ENCODE measurements at regions not wholly inside any gene's neighbourhood (a gene's known extent, or its start where the extent isn't known, plus 50 kb on each side); places are given as distances from the start of the nearest gene placed in this dataset.

DNA sequence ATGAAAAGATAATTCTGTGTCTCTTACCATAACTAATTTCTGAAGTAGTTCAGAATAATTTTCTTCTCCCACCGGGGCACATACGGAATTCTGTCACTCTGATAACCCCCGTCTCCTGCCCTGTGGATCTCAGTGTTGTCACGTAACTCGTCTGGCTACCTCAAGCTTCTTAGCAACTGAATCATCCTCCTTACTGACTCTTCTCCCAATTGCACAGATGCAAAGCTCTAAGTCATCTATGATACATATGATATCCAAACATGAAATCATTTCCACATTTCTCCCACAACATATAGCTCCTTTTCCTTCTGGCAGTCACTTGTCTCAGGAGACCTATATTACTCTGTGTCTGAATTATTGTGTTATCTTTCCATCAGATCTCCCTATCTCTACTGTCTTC, 1043.1 kb upstream of the TENM3 start:
- no peak for DNase-seq

DNA sequence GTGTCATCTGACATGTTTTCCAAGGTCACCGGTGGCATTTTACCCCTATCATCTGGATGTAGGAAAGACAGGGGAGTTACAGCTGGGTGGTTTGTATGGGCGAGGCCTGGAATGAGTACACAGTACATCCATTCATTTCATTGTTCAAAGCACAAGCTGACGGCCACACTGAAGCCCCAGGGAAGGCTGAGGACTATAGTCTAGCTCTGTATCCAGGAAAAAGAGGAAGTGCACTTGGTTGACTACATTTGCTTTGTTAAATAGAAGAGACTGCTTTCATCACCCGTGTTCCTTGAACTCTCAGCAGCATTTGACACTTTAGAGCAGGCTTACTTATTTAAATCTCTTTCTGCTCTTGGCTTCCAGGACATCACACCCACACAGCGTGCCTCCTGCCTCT, 1041.0 kb upstream of the TENM3 start:
- no peak for DNase-seq

DNA sequence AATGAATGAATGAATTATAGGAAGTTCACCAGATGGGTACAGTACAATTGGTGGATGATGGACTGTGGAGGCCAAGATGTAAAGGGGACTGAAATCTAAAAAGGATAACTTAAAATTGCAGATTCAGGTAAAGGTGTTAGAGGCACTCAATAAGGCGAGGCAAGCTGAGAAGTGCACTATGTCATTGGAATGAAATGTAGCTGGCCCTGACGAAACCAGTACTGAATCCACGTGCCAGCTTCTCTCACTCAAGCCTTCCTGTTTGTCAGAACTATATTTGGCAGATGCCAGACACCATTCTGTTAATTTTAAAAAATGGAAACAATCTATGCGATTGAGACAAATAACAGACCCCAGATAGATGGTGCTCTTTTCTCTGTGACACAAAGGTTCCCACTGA, 1039.1 kb upstream of the TENM3 start:
- no peak for DNase-seq

DNA sequence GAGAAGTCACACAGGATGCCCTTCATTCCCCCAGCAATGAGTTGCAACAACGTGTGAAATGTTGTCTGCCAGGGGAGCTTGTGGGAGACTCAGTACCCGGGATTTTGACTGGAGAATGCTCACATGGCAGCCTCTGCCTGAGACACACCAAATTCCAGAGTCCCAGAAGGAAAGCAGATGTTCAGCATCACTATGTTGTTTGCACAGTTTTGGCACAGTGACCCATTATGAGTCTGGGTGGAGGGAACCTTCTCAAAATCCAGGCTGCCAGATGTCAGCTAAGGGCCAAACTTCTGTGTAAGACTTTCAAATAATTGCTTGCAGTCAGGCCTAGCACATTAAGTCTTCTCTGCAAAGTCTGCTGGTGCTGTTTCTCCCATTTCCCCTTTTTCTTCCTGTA, 1029.7 kb upstream of the TENM3 start:
- DNase-seq: no peak

DNA sequence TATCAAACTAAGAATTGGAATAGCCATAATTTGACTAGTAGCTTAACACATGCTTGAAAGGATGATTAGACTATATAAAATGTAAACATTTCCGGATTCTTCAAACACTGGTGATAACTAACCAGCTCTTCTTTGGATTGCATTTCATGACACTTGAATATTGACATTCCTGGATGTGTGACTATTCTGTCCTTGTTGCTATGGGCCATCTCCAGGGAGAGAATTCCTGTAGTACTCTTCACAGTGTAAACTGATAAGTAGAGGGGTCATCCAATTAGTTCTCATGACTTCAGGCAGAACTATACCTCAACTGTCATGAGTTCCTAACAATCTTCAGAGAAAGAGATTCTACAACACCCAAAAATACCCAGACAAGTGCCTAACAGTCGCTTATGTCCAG, 1026.7 kb upstream of the TENM3 start:
- no peak for DNase-seq

DNA sequence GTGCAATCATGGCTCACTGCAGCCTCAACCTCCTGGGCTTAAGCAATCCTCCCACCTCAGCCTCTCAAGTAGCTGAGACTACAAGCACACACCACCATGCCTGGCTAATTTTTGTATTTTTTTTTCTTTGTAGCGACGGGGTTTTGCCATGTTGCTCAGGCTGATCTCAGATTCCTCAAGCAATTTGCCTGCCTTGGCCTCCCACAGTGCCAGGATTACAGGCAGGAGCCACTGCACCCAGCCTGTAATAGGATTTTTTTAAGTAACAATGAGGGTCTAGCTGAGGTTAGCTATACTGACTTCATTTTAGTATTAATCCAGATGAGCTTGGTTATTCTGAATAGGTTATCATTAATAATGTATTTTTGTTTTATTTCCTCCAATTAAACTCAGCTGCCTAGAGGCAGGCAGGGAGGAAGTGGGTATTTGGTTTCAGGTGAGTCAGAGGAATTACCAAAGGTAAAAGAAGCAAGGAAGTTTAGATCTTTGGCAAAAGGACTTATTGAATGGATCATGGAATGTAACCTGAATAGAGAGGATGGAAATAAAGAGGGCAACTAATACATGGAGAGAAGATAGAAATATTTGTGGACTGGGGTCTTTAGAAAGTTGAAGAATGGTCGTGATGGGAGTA, 1023.3 kb upstream of the TENM3 start:
- DNase-seq: no peak

DNA sequence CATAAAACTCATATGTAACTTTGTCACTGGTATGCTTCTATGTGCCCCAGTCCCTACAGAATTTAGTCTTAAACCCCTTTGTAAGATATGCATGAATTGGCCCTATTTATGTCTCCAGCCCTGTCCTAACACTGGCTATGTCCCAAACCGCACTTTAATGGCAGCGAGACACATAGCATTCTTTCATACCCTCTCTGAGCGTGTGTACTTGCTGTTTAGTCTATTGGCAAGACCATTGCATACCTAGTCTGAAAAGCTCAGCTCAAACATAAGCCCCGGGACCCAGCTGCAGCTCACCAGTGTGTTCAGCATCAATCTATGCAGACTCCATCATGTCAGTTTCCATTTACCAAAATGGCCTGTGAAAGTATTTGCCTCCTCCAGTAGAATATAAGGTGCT, 1018.4 kb upstream of the TENM3 start:
- no peak for DNase-seq

DNA sequence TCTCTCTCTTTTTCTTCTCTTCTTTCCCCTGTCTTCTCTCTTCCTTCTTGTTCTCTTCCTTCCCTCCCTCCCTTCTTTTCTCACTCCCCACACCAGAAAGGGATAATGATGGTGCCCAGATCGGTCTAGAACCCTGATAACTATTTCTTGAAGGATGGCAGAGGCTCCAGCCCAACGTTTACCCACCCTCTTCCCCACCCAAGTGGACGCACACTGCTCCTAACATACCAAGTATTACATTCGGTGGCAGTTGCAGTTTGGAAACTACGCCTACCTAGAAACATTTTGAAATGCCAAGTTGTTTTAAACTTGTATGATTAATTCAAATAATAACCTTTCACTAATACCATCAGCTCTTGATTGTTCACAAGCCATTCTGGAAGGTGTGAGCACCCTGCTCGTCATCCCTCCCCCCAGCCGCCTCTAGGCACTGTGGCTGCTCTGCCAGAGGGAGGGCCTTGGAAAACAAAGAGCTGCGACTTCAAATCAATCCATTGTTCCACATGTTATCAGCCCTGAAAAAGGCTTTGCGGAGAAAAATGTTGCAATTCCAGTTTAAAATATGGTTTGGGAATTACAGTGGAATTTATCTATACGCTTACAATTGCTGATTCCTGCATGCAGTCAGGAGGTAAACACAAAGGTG, 1017.5 kb upstream of the TENM3 start:
- no peak for DNase-seq

DNA sequence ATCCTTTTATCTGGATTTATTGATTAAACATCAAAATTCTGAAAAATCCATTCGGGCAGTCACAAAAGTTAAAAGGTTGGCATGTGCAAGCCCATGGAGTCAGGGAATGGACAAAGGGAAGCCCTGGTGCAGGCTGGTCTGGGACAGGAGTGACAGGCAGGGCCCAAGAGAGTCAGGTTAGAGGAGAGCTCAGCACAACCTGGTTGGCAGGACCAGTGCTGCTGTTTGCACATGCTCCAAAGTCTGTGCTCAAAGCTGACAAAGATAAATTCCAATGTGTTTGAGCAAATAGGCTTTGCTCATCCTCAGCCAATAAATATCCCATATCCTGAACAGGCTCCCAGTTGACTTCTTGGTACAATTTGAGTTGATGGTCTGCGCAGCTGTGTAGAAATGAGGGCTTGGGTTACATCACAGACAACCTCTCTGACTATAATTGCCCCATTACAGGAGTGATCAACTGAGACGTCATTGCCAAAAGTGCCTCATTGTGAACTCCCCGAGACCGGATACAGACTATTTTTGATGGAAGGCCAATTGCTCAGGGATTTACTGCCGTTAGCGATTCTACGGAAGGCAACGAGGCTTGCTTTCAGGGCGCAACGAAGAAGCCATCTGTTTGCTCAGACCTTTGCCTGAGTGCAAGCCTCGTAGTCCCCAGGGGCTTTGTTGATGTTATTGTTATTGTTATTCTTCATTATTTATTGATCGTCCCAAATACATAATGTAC, 1008.1 kb upstream of the TENM3 start:
- no peak for DNase-seq

DNA sequence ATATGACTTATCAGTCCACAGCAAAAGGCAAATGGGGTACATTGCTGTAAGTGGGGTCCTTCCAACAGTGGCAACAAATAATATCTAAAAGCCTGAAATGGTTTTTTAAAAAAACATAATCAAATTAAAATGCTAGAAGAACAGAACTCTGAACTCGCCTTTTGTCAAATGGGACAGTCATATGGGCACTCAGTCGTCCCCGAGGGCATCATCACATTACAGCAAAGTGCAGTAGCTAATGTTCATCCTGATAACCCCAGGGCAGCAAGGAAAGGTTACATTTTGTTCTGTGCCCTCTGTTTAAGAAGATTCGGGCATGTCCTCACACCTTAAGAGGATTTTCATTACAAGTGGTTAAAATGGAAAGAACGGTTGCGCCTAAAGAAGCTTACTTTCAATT, 997.9 kb upstream of the TENM3 start:
- DNase-seq: no peak

DNA sequence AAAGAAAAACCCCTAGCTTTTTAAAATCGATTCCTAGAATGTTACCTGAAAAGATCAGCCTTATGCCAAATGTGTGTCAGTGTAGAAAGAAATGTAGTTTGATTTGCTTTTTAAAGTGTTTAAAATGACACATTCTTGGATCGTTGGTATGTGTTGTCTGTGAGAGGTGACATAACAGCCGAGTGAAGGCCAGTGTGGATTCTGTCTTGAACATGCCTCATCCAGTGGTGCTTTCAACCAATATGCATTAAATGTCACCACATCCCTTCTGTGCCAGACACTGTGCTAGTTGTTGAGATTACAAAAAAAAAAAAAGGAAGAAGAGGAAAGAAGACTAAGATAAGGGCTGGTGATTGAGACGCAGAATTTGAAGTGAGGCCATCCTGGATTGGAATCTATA, 994.2 kb upstream of the TENM3 start:
- DNase-seq: no peak

DNA sequence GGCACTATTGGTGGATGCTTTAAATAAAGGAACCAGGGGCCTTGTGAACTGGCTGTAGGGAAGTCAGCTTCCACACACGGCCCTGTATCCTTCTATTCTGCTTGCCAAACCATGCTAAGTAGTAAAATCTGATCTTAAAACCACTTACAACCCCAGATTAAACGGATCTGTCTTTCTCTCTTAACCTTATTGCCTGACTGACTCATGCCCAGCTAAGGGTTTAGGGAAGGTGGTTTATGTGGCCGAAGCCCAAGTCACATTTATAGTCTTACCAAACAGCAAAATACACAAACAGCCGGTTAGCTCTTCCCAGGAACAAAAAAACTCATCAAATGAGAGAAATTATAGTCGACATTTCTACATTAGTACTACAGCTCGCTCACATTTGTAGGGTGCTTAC, 988.4 kb upstream of the TENM3 start:
- DNase-seq: no peak

DNA sequence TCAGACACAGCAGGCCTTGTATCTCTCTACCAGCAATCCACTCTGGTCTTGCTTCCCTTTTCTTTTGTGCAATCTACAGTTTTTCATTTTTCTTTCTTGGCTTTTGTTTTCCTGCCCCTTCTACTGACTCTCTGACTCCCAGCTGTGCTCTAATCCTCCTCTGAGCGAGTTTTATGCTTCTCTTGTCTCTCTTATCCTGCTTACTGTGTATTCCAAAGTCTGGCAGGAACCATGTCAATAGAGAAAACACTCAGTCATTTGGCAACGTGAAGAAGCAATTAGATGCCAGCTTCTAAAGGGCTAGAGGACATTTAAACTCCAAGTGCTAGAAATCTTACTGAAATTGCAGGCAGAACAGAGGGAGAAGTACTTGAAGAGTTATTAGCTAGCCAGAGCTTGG, 984.6 kb upstream of the TENM3 start:
- no peak for DNase-seq

DNA sequence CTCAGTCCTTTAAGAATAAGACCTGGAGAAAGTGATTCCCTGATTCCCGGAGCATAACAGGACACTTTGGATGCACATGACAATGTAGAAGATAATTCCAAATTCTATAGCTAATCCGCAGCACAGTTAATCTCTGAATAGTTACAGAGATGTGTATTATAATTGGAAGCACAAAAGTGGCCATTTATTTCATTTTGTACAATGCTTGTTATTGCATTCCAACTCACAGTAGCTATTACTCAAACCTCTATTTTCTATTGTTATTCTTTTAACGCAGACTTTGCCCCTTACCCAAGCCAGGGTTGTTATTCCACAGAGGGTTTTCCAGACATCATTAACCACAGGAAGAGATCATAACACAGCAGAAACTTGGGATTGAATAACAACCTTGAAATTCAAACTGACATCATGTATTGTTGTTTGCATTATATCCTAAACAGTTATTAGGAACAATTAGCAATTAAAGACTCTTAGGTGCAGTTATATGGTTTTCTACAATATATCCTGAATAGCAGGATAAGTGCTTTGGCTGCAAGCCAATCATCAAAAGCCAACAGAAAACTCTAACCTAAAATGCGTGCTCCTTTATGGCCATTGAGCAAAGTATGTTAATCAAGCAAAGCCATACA, 984.0 kb upstream of the TENM3 start:
- DNase-seq: no peak

DNA sequence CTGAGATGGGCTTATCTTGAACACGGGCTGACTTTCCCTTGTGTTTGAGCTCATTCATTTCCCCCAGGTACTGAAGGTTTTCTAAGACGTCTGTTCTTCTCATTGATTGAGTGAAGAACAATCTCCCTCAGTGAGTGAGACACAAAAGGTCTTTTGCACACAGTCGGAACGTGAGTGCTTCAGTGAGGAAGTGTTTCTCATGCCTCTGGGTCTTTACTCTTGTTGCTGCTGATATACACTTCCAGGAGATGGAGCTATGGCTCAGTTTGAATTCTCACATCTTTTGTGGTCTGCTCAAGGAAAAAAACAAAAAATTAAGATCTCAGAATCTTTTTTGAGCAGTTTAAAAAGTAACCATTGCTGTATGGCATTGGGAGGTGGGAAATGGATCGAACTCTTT, 981.9 kb upstream of the TENM3 start:
- DNase-seq: no peak

DNA sequence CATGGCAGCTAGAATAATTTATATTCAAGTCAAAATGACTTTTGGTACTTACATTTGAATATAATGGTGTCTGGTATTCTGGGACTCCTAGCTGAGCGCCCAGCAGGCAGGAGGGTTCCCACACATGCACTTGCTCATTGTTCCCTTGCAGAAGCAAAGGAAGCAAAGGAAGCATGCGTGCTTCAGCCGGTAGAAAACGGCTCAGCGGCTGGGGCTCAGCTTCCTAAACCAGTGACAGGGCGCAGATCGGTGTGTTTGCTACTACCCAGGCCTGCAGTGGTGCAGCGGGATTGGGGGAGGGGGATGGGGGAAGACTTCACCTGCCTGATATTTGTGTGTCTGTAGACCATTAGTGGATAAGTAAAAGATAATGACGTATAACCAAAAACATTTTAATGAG, 978.3 kb upstream of the TENM3 start:
- no peak for DNase-seq

DNA sequence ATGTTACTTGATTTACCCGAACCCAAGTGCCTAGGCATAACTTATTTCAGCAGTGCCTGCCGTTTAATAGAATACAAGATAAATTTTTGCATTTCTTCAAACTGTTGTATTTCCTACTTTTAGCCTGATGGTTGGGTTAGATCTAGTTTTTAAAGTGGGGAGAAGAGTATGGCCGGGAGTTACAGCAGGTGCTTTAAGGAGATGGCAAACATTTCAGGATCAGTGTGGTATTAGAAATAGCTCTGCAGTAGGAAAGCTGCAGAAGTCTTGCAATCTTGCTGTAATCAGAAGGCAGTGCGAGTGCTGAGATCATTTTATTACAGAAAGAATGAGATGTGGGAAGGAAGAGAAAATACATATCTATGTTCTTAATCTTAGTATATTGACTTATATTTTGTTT, 977.8 kb upstream of the TENM3 start:
- no peak for DNase-seq

DNA sequence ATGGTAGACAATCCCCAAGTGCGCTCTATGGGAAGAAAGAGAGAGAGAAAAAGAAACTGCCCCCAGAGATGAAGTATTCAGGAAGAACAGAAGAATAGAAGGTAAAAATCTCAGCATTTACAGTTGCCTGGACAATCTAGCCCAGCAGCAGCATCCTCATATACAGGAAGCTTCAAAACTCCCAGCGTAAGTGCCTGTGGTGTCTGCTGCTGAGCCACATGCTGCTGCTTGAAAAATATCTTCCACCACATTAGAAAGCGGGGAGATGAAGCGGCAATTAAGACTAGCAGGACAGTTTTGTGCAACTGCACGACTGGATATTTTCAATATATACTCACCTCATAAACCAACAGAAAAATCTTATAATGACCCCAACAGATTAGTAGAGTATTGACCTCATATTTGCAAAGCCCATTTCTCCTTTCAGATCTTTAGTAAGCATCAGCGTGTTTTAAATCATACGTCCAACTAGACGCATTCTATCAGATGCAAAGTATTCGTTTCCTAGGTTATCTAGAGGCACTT, 972.0 kb upstream of the TENM3 start:
- no peak for DNase-seq

DNA sequence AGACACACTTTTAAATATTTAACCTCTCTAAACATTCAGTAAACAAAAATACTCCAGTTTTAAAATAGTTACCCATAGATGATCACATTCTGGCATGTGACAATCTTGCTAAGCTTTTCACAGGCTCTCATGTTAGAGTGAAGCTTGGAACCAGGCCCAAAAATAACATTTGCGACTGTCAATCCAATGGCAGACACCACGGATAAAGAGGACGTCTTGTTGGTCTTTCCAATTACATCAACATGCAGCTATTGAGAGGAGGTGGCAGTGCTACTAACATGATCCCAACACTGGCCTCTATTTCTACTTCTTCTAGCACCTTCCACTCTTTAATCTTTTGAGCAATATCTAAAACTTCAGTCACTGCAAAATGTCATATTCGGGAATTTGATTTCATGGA, 970.8 kb upstream of the TENM3 start:
- DNase-seq: no peak

DNA sequence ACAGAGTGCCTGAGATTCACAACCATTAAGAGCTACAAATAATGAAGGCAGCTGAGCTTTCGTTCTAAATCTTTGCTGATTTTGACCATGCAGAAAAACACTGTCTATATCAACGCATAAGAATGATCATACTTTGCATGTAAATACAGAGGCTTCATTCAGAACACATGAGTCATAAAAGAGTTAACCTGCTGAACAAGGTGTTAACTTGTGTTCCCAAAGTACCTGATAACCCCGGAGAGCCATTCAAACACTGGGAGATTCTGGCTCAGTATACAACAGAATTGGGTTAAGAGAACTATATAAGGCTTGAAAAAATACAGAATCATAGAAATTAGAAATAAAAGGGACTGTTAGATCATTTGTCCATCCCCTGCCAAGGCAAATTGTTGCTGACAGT, 964.3 kb upstream of the TENM3 start:
- DNase-seq: no peak

DNA sequence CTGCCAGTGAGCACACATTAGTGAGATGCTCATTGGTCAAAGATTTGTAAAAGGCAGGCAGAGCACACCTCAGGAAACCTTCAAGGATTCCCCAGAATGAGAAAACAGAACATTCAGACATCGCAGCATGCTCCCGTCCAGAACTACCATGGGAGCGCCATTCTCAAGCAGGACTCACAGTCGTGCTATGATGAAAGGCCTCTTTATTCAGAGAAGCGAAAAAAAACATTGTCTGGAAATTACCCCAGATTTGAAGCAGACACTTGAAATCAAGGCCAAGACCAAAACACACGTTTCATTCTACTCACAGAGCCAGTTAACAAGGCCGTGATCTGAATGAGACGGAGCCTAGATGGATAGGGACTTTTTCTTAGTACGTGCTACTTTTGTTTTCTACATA, 961.8 kb upstream of the TENM3 start:
- DNase-seq: no peak

DNA sequence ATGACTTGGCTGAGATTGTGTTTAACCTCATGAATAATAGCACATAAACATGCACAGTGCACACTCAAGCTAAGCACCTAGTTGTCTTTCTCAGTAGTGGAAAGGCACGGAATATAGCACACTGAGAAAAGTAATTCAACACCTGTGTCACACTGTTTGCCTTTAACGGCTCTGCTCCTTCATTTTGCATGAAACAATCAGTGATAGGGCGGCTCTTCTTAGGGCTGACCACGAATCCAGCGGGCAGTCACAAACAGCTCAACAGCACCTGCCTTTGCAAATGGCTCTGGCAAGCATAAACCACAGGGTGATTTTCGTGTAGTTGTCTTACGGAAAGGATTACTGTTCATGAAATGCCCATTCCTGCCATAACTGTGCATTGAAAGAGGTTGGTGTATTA, 954.0 kb upstream of the TENM3 start:
- no peak for DNase-seq

DNA sequence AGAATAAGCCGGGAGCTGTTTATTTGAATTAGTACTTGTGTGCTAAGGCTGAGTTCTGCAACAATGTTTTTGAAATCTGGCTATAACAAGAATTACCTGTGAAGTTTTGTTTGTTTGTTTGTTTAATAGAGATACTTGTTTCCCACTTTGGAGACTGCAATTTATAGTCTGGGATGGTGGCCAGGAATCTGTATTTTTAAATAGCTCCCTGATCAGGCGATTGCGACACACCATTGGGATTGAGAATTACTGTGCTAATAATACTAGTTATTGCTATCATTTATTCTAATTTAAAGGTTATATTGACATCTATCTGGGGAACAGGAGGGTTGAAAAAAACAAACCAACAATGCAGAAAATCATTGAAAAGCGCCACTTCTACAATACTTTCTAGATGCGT, 951.6 kb upstream of the TENM3 start:
- DNase-seq: no peak

DNA sequence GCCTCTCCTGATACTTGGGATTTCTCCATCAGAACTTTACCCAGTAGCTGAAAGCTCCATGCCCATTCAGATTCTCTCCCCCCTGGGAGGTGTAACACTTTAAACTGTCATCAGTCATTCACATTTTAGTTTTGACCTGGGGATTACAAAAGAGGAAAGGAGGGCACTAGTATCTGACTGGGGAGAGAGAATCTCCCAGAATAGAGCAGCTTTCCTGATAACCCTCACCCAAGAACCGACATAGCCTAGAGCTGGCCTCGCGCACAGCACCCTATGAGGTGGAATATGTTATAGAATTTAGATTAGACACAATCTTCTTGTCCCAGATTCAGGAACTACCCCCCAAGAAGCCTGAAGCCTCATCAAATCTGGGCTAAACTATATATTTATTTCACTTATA, 950.2 kb upstream of the TENM3 start:
- no peak for DNase-seq

Data from activated effector memory CD4-positive, alpha-beta T cell treated with Interleukin-2 at 50 U/mL for 16 hours (primary cell).